ENCODE measurements at regions not wholly inside any gene's neighbourhood (a gene's known extent, or its start where the extent isn't known, plus 50 kb on each side); places are given as distances from the start of the nearest gene placed in this dataset.

GRCh38 chr5:130715541-130715940 lies 449.5 kb downstream of the HINT1 start:
- no peak for TF ChIP-seq CTCF (conservative IDR thresholded peaks at IDR 0.05)
- TF ChIP-seq ZFX (IDR thresholded peaks at IDR 0.05), result no peak
